ENCODE measurements at regions not wholly inside any gene's neighbourhood (a gene's known extent, or its start where the extent isn't known, plus 50 kb on each side); places are given as distances from the start of the nearest gene placed in this dataset.
"Not testable (repeated sequence)": the region's sequence is repeated elsewhere in the genome, so short reads cannot be mapped to it uniquely, and the experiment has no call there.

DNA sequence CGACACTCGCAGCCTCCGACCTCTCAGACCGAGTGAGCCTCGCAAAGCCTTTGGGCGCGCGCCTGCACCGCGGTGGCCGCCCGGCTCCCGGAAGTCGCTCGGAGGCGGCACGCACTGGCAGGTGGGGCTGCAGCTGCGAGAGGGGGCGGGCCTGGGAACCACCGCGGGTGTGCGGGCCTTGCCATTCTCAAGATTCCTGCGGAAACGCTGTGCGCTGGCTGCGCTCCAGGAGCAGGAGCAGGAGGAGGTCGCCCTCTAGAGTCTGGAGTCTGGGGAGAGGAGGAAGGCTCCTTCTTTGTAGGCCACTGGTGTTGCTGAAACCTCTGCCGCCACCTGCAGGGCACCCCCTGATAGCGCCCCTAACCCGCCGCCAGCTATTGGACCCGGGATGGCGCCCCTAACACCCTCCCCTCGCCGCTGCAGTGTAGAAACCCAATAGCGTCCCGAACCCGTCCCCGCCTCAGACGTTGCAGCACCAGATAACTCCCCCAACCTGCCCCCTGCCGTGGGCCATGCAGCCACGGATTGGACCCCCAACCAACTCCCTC, 230.6 kb downstream of the LIPI start:
- H3K9me3 ChIP-seq, FAIRE-seq, CTCF ChIA-PET, H3K4me1 ChIP-seq, POLR2A ChIA-PET: not testable (repeated sequence)
- ATAC-seq (peak; percentile 98 to 99), DNase-seq (ENCODE audit: low read depth in 1 of 2, low spot score in 1 of 2) (peak; percentile 28 to 90)
- Histone ChIP-seq H3K4me2 (peak overlapping the region; percentile 72), H3K27ac (peak overlapping the region; percentile 69 to 83; a peak in 4 of 6 replicates), H3K4me3 (peak overlapping the region; percentile 59)
- WGBS (ENCODE audit: missing lambda C conversion rate) = no CpG with 5 or more reads among the region's 42 CpGs
- peak; percentile 72 for TF ChIP-seq SMC3 (IDR thresholded peaks at IDR 0.05)
- TF ChIP-seq POLR2A (IDR thresholded peaks at IDR 0.05; ENCODE audit: low read length) = peak; percentile 15; the same call in 1 of the 2 replicates
- TF ChIP-seq, protein P1, sequence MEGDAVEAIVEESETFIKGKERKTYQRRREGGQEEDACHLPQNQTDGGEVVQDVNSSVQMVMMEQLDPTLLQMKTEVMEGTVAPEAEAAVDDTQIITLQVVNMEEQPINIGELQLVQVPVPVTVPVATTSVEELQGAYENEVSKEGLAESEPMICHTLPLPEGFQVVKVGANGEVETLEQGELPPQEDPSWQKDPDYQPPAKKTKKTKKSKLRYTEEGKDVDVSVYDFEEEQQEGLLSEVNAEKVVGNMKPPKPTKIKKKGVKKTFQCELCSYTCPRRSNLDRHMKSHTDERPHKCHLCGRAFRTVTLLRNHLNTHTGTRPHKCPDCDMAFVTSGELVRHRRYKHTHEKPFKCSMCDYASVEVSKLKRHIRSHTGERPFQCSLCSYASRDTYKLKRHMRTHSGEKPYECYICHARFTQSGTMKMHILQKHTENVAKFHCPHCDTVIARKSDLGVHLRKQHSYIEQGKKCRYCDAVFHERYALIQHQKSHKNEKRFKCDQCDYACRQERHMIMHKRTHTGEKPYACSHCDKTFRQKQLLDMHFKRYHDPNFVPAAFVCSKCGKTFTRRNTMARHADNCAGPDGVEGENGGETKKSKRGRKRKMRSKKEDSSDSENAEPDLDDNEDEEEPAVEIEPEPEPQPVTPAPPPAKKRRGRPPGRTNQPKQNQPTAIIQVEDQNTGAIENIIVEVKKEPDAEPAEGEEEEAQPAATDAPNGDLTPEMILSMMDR (IDR thresholded peaks at IDR 0.05) = peak; percentile 59
- TF ChIP-seq RAD21 (conservative IDR thresholded peaks at IDR 0.05 in 1 of 2, IDR thresholded peaks at IDR 0.05 in 1 of 2) = peak; percentile 59 to 77
- TF ChIP-seq, protein P2, sequence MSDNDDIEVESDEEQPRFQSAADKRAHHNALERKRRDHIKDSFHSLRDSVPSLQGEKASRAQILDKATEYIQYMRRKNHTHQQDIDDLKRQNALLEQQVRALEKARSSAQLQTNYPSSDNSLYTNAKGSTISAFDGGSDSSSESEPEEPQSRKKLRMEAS (IDR thresholded peaks at IDR 0.05) = peak; percentile 40; the same call in 1 of the 2 replicates

DNA sequence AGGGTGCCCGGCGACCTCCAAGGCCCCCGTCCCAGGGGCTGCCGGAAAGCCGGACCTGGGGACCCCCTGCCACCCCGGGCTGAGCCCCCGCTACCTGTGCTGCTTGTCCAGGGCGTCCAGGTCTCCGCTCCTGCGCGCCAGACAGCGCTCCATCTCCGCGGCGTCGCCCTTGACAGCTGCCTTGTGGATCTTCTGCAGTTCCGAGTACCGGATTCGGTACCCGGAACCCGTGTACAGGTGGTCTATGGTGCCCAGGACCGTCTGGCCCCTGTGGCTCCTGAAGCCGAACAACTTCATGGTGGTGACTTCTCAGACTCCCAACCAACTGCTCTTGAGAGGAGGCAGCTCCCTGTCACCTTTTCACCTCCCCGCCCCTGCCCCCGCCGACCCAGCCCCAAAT, 231.1 kb downstream of the LIPI start:
- CTCF ChIA-PET, H3K4me1 ChIP-seq, POLR2A ChIA-PET, FAIRE-seq, H3K9me3 ChIP-seq: not testable (repeated sequence)
- ATAC-seq (peak; percentile 56 to 61), DNase-seq (ENCODE audit: low read depth in 1 of 2, low spot score in 1 of 2) (peak in 1 of 2 experiments; percentile 1)
- H3K4me2 ChIP-seq = peak overlapping the region; percentile 72
- H3K4me3 ChIP-seq = peak overlapping the region; percentile 59
- 6% methylated on average over 10 of the region's 26 CpGs for WGBS (ENCODE audit: missing lambda C conversion rate)
- peak overlapping the region; percentile 69 to 83 for H3K27ac ChIP-seq

DNA sequence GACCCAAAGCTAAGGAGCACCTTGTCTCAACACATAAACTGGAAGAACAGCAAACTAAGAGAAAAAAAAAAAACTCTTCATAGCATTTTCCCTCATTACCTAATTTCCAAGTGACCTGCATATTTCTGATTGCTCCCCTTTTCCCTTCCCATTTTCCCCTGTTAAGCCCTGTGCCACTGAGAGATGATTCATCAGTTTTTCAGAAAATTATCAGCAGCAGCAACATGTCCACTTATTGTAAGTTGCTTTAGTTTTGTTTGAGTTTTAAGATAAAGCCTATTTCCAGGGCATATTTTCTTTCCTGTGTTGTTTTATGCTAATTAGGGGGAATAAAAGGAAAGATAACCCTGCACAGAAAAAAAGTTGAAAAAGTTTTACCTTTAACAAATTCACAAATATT, 236.2 kb downstream of the LIPI start:
- H3K4me2 ChIP-seq; ATAC-seq; H3K4me3 ChIP-seq; CTCF ChIA-PET; POLR2A ChIA-PET; DNase-seq (ENCODE audit: low read depth in 1 of 2, low spot score in 1 of 2); H3K27ac ChIP-seq; FAIRE-seq; H3K9me3 ChIP-seq; H3K4me1 ChIP-seq: not testable (repeated sequence)

DNA sequence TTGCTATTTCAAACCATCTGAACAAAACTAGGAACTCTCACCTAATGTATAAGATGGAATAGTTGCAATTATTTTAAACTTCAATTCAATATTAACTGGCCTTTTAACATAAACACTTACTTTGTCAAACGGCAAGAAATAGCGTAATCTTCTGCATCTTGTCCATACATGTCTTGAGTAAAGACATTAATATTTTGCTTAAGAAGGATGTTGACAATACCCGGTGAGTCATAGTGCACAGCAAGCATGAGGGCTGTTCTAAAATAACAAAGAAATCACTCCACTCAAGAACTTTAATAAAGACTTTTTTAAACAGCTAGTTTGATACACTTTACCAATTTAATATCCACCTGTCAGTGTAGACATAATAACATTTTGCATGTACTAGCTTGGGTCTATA, 240.9 kb downstream of the LIPI start:
- FAIRE-seq; H3K4me1 ChIP-seq; ATAC-seq; H3K27ac ChIP-seq; H3K9me3 ChIP-seq; POLR2A ChIA-PET; H3K4me3 ChIP-seq; CTCF ChIA-PET; TF ChIP-seq FOSL2 (IDR thresholded peaks at IDR 0.05): not testable (repeated sequence)
- peak overlapping the region; percentile 28; the same call in 1 of the 3 replicates for H3K4me2 ChIP-seq
- 8% methylated on average over 3 of the region's 3 CpGs for WGBS (ENCODE audit: missing lambda C conversion rate)
- 0 out of 2 replicates have a peak, but pooled peaks have one; percentile 9 for TF ChIP-seq FOSL2 (CRISPR knock-in tag; IDR thresholded peaks at IDR 0.05)
- DNase-seq (ENCODE audit: low read depth in 1 of 2, low spot score in 1 of 2) = peak in 1 of 2 experiments; percentile 6

DNA sequence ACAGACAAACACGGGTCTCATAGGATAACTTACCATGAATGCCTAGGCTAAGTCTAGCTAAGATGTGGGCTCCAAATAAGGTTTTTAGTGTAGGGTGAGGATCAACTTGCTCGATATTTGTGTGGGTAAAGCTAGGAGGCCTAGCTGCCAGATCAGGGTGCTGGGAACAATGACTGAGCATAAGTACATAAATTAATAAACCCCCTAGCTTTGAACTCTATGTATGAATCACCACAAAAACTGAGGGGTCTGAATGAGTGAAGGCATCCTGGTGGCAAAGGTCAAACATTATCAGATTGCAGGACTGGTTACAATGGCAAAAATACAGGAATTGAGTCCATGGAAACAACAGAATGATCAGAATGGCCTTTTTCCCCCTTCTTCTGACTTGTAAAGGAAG, 241.8 kb downstream of the LIPI start:
- H3K4me3 ChIP-seq, ATAC-seq, FAIRE-seq, H3K9me3 ChIP-seq, CTCF ChIA-PET, POLR2A ChIA-PET, H3K4me1 ChIP-seq: not testable (repeated sequence)
- H3K4me2 ChIP-seq = peak overlapping the region; percentile 43; the same call in 2 of the 3 replicates
- TF ChIP-seq GATA3 (IDR thresholded peaks at IDR 0.05; ENCODE audit: borderline replicate concordance) = peak; percentile 44; the same call in 1 of the 2 replicates
- H3K27ac ChIP-seq = peak overlapping the region; percentile 17 to 46; a peak in 2 of 6 replicates
- 4% methylated on average over 2 of the region's 2 CpGs for WGBS (ENCODE audit: missing lambda C conversion rate)
- DNase-seq (ENCODE audit: low read depth in 1 of 2, low spot score in 1 of 2) = peak in 1 of 2 experiments; percentile 33

DNA sequence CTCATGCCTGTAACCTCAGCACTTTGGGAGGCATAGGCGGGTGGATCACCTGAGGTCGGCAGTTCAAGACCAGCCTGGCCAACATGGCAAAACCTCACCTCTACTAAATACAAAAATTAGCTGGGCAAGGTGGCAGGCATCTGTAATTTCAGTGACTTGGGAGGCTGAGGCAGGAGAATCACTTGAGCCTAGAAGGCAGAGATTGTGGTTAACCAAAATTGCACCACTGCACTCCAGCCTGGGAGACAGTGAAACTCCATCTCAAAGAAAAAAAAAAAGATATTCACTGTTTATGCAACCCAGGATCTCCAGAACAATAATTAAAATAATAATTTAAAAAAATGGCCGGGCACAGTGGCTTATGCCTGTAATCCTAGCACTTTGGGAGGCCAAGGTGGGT, 247.5 kb downstream of the LIPI start:
- not testable (repeated sequence) for ATAC-seq, FAIRE-seq

More for the DNA sequence above, 247.5 kb downstream of the LIPI start:
- H3K4me2 ChIP-seq; POLR2A ChIA-PET; H3K27ac ChIP-seq; CTCF ChIA-PET; H3K4me1 ChIP-seq; H3K4me3 ChIP-seq; H3K9me3 ChIP-seq; DNase-seq (ENCODE audit: low read depth in 1 of 2, low spot score in 1 of 2): not testable (repeated sequence)
- 31% methylated on average over 2 of the region's 3 CpGs for WGBS (ENCODE audit: missing lambda C conversion rate)
